ENCODE measurements at regions not wholly inside any gene's neighbourhood (a gene's known extent, or its start where the extent isn't known, plus 50 kb on each side); places are given as distances from the start of the nearest gene placed in this dataset.
"Not testable (repeated sequence)": the region's sequence is repeated elsewhere in the genome, so short reads cannot be mapped to it uniquely, and the experiment has no call there.

DNA sequence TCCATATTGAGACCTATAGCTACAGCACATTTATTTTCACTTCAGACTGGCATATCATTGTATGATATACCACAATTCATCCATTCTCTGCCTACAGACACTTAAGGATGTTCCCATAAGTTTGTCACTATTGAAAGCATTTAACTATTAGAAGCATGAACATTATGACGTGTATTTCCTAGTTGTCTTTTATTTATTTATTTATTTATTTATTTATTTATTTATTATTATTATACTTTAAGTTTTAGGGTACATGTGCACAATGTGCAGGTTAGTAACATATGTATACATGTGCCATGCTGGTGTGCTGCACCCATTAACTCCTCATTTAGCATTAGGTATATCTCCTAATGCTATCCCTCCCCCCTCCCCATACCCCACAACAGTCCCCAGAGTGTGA lies 448.0 kb downstream of the TMEM232 start:
- H3K4me1 ChIP-seq (ENCODE audit: low read length); H3K9me2 ChIP-seq (replicated peaks; ENCODE audit: insufficient read depth, low read length); H3K4me2 ChIP-seq (ENCODE audit: low read depth, low read length, poor library complexity, severe bottlenecking); H3K27ac ChIP-seq (ENCODE audit: low read length); H3K4me3 ChIP-seq (ENCODE audit: low read length); H3K9me3 ChIP-seq (ENCODE audit: low read length); H3K79me2 ChIP-seq (ENCODE audit: low read length); H3K36me3 ChIP-seq (ENCODE audit: insufficient read depth, low read length); H3K27me3 ChIP-seq (ENCODE audit: low read length); DNase-seq; H2AFZ ChIP-seq (ENCODE audit: low read length); H4K20me1 ChIP-seq (ENCODE audit: insufficient read depth, low read depth, low read length); H3K9ac ChIP-seq (ENCODE audit: low read length): not testable (repeated sequence)

DNA sequence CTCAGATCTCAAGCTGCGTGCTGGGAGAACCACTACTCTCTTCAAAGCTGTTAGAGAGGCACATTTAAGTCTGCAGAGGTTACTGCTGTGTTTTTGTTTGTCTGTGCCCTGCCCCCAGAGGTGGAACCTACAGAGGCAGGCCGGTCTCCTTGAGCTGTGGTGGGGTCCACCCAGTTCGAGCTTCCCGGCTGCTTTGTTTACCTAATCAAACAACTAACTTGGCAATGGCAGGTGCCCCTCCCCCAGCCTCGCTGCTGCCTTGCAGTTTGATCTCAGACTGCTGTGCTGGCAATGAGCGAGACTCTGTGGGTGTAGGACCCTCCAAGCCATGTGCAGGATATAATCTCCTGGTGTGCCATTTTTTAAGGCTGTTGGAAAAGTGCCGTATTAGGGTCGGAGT lies 442.4 kb downstream of the TMEM232 start:
- DNase-seq; H3K9ac ChIP-seq (ENCODE audit: low read length); H3K4me3 ChIP-seq (ENCODE audit: low read length); H3K27ac ChIP-seq (ENCODE audit: low read length); H4K20me1 ChIP-seq (ENCODE audit: insufficient read depth, low read depth, low read length); H2AFZ ChIP-seq (ENCODE audit: low read length); H3K4me2 ChIP-seq (ENCODE audit: low read depth, low read length, poor library complexity, severe bottlenecking); H3K79me2 ChIP-seq (ENCODE audit: low read length); H3K36me3 ChIP-seq (ENCODE audit: insufficient read depth, low read length); H3K9me2 ChIP-seq (replicated peaks; ENCODE audit: insufficient read depth, low read length); H3K27me3 ChIP-seq (ENCODE audit: low read length); H3K4me1 ChIP-seq (ENCODE audit: low read length); H3K9me3 ChIP-seq (ENCODE audit: low read length): not testable (repeated sequence)

DNA sequence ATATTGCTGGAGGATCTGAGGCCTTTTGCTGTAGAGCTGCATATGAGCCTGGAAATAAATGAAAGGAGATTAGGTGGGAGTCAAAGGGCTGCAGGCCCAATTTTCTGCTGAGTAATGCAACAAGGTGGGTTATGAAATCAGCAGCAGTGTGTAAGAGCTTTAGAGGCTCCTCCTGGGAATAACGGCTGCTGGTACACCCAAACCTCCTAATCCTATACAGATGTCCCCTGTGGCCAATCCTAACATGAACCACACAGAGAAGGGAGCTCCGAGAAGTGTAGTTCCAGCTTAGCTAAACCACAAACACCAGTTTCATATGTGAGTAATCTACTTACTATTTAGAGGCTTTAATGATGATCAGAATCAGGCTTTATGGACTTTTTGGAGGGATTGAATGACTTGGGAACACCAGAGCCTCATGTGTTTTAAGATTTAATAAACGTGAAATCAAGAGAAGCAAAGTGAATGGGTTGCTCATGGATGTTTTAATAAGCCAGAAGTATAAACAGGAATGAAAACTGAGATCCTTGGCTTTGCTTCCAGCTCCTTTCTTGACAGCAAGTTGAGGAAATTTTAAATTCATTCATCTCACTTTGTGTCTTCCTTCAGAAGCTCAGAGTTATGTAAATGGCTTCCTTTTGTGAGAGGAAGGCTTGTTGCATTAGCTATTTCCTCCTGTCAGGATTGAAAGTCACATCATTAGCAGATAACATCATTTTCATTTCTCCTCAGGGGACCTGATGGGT lies 437.5 kb downstream of the TMEM232 start:
- H3K27ac ChIP-seq (ENCODE audit: low read length) = no peak overlapping the region
- H3K27me3 ChIP-seq (ENCODE audit: low read length) = no peaks in the 10 kb centered on the region
- no peaks in the 10 kb centered on the region for H3K4me1 ChIP-seq (ENCODE audit: low read length)
- no peaks in the 10 kb centered on the region for H4K20me1 ChIP-seq (ENCODE audit: insufficient read depth, low read depth, low read length)
- no peak overlapping the region for H3K4me3 ChIP-seq (ENCODE audit: low read length)
- no peak for DNase-seq
- no peaks in the 10 kb centered on the region; the same call in 1 of the 2 replicates for H3K9me2 ChIP-seq (replicated peaks; ENCODE audit: insufficient read depth, low read length)
- H3K36me3 ChIP-seq (ENCODE audit: insufficient read depth, low read length) = no peaks in the 10 kb centered on the region
- no peak overlapping the region for H3K9ac ChIP-seq (ENCODE audit: low read length)
- no peak overlapping the region for H3K4me2 ChIP-seq (ENCODE audit: low read depth, low read length, poor library complexity, severe bottlenecking)
- no peaks in the 10 kb centered on the region for H3K9me3 ChIP-seq (ENCODE audit: low read length)
- H3K79me2 ChIP-seq (ENCODE audit: low read length) = no peaks in the 10 kb centered on the region
- no peak overlapping the region for H2AFZ ChIP-seq (ENCODE audit: low read length)

DNA sequence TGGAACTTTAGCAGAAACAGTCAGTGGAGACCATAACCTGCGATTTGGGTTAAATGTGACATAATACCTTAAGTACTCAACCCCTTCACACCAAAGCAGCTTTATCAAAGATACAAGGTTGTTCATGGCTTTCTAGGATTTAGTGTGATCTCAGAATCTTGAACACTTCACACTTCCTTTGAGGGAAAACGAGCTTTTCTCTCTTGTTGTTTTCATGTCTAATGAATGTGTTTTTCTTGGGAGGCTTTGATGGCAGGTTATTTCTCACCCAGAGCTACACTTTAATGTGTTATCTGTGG lies 437.0 kb downstream of the TMEM232 start:
- no peaks in the 10 kb centered on the region for H4K20me1 ChIP-seq (ENCODE audit: insufficient read depth, low read depth, low read length)
- H3K9me2 ChIP-seq (replicated peaks; ENCODE audit: insufficient read depth, low read length) = no peaks in the 10 kb centered on the region; the same call in 1 of the 2 replicates
- H3K4me2 ChIP-seq (ENCODE audit: low read depth, low read length, poor library complexity, severe bottlenecking) = no peak overlapping the region
- no peak overlapping the region for H3K9ac ChIP-seq (ENCODE audit: low read length)
- H3K27me3 ChIP-seq (ENCODE audit: low read length) = no peaks in the 10 kb centered on the region
- H3K79me2 ChIP-seq (ENCODE audit: low read length) = no peaks in the 10 kb centered on the region
- no peaks in the 10 kb centered on the region for H3K36me3 ChIP-seq (ENCODE audit: insufficient read depth, low read length)
- DNase-seq = no peak
- H2AFZ ChIP-seq (ENCODE audit: low read length) = no peak overlapping the region
- no peak overlapping the region for H3K4me3 ChIP-seq (ENCODE audit: low read length)
- no peaks in the 10 kb centered on the region for H3K9me3 ChIP-seq (ENCODE audit: low read length)
- H3K27ac ChIP-seq (ENCODE audit: low read length) = no peak overlapping the region
- no peaks in the 10 kb centered on the region for H3K4me1 ChIP-seq (ENCODE audit: low read length)

DNA sequence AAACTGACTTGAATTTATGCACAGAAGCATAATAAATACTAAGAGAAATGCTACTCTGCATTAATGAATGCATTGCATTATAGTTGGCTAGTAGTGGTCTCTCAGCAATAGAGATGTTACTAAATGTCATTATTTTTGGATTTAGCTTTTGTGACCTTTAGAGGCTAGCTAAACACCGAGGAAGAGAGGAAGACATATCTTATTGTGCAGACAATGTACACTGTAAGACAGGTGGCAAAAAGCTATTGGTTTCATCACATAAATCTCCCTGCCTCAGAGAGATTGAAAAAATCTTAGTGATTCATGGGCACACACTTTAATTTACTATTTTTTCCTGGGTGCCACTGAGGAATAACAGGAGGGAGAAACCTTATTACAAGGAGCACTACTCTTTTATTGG lies 435.9 kb downstream of the TMEM232 start:
- no peaks in the 10 kb centered on the region for H3K27me3 ChIP-seq (ENCODE audit: low read length)
- no peaks in the 10 kb centered on the region for H3K9me3 ChIP-seq (ENCODE audit: low read length)
- H3K36me3 ChIP-seq (ENCODE audit: insufficient read depth, low read length) = no peaks in the 10 kb centered on the region
- no peaks in the 10 kb centered on the region for H3K79me2 ChIP-seq (ENCODE audit: low read length)
- no peak overlapping the region for H2AFZ ChIP-seq (ENCODE audit: low read length)
- H3K27ac ChIP-seq (ENCODE audit: low read length) = no peak overlapping the region
- H3K4me2 ChIP-seq (ENCODE audit: low read depth, low read length, poor library complexity, severe bottlenecking) = no peak overlapping the region
- DNase-seq = no peak
- no peaks in the 10 kb centered on the region for H3K4me1 ChIP-seq (ENCODE audit: low read length)
- H3K9ac ChIP-seq (ENCODE audit: low read length) = no peak overlapping the region
- no peaks in the 10 kb centered on the region; the same call in 1 of the 2 replicates for H3K9me2 ChIP-seq (replicated peaks; ENCODE audit: insufficient read depth, low read length)
- no peaks in the 10 kb centered on the region for H4K20me1 ChIP-seq (ENCODE audit: insufficient read depth, low read depth, low read length)
- no peak overlapping the region for H3K4me3 ChIP-seq (ENCODE audit: low read length)

DNA sequence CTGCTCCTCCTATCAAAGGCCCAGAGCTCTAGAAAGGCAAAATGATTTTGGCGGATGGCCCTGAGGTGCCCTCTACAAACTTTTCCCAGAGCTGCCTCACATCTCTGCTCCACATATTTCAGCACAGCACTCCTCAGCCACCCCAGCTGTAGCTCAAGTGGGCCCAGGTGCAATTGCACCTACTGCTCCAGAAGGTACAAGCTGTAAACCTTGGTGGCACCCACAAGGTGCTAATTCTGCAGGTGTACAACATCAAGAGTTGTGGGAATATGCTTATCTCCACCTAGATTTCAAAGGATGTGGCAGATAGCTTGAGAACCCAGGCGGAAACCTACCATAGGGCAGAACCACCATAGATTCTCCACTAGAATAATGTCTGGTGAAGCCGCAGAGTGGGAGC lies 432.2 kb downstream of the TMEM232 start:
- Histone ChIP-seq H3K4me1 (ENCODE audit: low read length) (no peaks in the 10 kb centered on the region), H3K9me2 (replicated peaks; ENCODE audit: insufficient read depth, low read length) (no peaks in the 10 kb centered on the region; the same call in 1 of the 2 replicates), H3K79me2 (ENCODE audit: low read length) (no peaks in the 10 kb centered on the region), H3K9ac (ENCODE audit: low read length) (no peak overlapping the region), H3K9me3 (ENCODE audit: low read length) (no peaks in the 10 kb centered on the region), H2AFZ (ENCODE audit: low read length) (no peak overlapping the region), H3K36me3 (ENCODE audit: insufficient read depth, low read length) (no peaks in the 10 kb centered on the region), H3K27me3 (ENCODE audit: low read length) (no peaks in the 10 kb centered on the region), H3K4me2 (ENCODE audit: low read depth, low read length, poor library complexity, severe bottlenecking) (no peak overlapping the region), H3K27ac (ENCODE audit: low read length) (no peak overlapping the region), H3K4me3 (ENCODE audit: low read length) (no peak overlapping the region), H4K20me1 (ENCODE audit: insufficient read depth, low read depth, low read length) (no peaks in the 10 kb centered on the region)
- DNase-seq = no peak

DNA sequence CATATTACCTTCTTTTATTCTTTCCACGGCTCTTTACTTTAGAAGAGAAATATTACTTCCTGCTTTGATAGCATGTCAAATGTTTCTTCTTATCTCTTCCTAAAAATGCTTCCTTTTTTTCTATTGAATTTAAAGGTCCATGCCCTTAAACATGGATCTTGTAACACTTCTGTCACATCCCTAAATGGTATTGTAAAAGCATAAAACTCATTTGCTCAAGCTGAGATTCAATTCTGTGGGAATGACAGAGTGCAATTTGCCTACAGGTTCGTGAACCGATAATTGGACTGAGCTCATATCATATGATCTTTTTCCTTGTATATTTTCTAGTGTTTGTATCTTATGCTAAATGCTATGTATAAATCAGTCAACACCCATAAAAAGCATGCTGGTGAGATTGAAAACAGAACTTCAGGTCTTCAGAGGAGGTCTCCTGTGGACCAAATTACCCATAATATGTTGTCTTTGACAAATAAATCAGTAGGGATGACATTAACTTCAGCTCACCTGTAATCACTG lies 429.3 kb downstream of the TMEM232 start:
- no peaks in the 10 kb centered on the region for H3K79me2 ChIP-seq (ENCODE audit: low read length)
- H3K9me3 ChIP-seq (ENCODE audit: low read length) = no peaks in the 10 kb centered on the region
- H3K4me2 ChIP-seq (ENCODE audit: low read depth, low read length, poor library complexity, severe bottlenecking) = no peak overlapping the region
- no peaks in the 10 kb centered on the region for H3K27me3 ChIP-seq (ENCODE audit: low read length)
- no peak overlapping the region for H3K27ac ChIP-seq (ENCODE audit: low read length)
- H3K9me2 ChIP-seq (replicated peaks; ENCODE audit: insufficient read depth, low read length) = no peaks in the 10 kb centered on the region; the same call in 1 of the 2 replicates
- no peak overlapping the region for H2AFZ ChIP-seq (ENCODE audit: low read length)
- no peak overlapping the region for H3K9ac ChIP-seq (ENCODE audit: low read length)
- H3K4me1 ChIP-seq (ENCODE audit: low read length) = no peaks in the 10 kb centered on the region
- no peak for DNase-seq
- no peaks in the 10 kb centered on the region for H3K36me3 ChIP-seq (ENCODE audit: insufficient read depth, low read length)
- no peak overlapping the region for H3K4me3 ChIP-seq (ENCODE audit: low read length)
- H4K20me1 ChIP-seq (ENCODE audit: insufficient read depth, low read depth, low read length) = no peaks in the 10 kb centered on the region

DNA sequence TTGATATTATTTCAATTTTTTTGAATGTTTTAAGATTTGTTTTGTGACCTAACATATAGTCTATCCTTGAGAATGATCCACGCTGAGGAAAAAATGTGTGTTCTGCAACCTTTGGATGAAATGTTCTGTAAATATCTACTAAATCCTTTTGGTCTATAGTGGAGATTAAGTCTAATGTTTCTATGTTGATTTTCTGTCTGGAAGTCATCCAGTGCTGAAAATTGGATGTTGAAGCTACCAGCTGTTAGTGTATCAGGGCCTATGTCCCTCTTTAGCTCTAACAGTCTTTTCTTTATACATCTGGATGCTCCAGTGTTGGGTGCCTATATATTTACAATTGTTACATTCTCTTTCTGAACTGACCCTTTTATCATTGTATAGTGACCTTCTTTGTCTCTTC lies 422.3 kb downstream of the TMEM232 start:
- H3K4me1 ChIP-seq (ENCODE audit: low read length) = no peaks in the 10 kb centered on the region
- no peak overlapping the region for H3K4me2 ChIP-seq (ENCODE audit: low read depth, low read length, poor library complexity, severe bottlenecking)
- H3K27ac ChIP-seq (ENCODE audit: low read length) = no peak overlapping the region
- no peak overlapping the region for H2AFZ ChIP-seq (ENCODE audit: low read length)
- H3K9me3 ChIP-seq (ENCODE audit: low read length) = peaks cover 5% of the 10 kb centered on the region; the same call in 1 of the 2 replicates
- H3K79me2 ChIP-seq (ENCODE audit: low read length) = no peaks in the 10 kb centered on the region
- H3K4me3 ChIP-seq (ENCODE audit: low read length) = no peak overlapping the region
- no peaks in the 10 kb centered on the region for H4K20me1 ChIP-seq (ENCODE audit: insufficient read depth, low read depth, low read length)
- DNase-seq = no peak
- no peak overlapping the region for H3K9ac ChIP-seq (ENCODE audit: low read length)
- no peaks in the 10 kb centered on the region for H3K9me2 ChIP-seq (replicated peaks; ENCODE audit: insufficient read depth, low read length)
- H3K36me3 ChIP-seq (ENCODE audit: insufficient read depth, low read length) = no peaks in the 10 kb centered on the region
- no peaks in the 10 kb centered on the region for H3K27me3 ChIP-seq (ENCODE audit: low read length)

All from Karpas-422 (cell line).